BLaER1 treated with 17β-estradiol and CSF1 and Interleukin-3, amounts not matched to agents 10 nM and 100 nM (cell line): ENCODE measurements at regions not wholly inside any gene's neighbourhood (a gene's known extent, or its start where the extent isn't known, plus 50 kb on each side); places are given as distances from the start of the nearest gene placed in this dataset.

Experiments used
- H3K27ac ChIP-seq, 11 experiments: shearing (Covaris generic); formaldehyde crosslinking; 2 replicates each; pipeline ENCODE4 v1.8.1; 2022
- H3K27me3 ChIP-seq, 11 experiments: shearing (Covaris generic); formaldehyde crosslinking; 2 replicates each; pipeline ENCODE4 v1.8.1; 2022
- H3K36me3 ChIP-seq, 11 experiments: shearing (Covaris generic); formaldehyde crosslinking; 2 replicates each; pipeline ENCODE4 v1.8.1; 2022
- H3K4me1 ChIP-seq, 10 experiments: shearing (Covaris generic); formaldehyde crosslinking; 2 replicates each; pipeline ENCODE4 v1.8.1; 2022
- H3K4me2 ChIP-seq, 11 experiments: shearing (Covaris generic); formaldehyde crosslinking; 2 replicates each; pipeline ENCODE4 v1.8.1; 2022
- H3K4me3 ChIP-seq, 10 experiments: shearing (Covaris generic); formaldehyde crosslinking; 2 replicates each; pipeline ENCODE4 v1.8.1; 2022
- H3K9ac ChIP-seq, 11 experiments: shearing (Covaris generic); formaldehyde crosslinking; 2 replicates each; pipeline ENCODE4 v1.8.1; 2022
- H3K9me3 ChIP-seq, 11 experiments: shearing (Covaris generic); formaldehyde crosslinking; replicated peaks in 1 of 11; 2 replicates each; pipeline ENCODE4 v1.8.1; 2022
- H4K20me1 ChIP-seq, 11 experiments: shearing (Covaris generic); formaldehyde crosslinking; 2 replicates each; pipeline ENCODE4 v1.8.1; 2022
- Cebpa-rat ChIP-seq, 11 experiments: shearing (Covaris generic); IDR thresholded peaks; 2 replicates each; pipeline ENCODE4 v1.8.1; 2022

- Histone ChIP-seq H3K4me2 (no peak overlapping the region), H3K4me1 (no peaks in the 10 kb centered on the region), H3K4me3 (no peak overlapping the region), H3K36me3 (no peaks in the 10 kb centered on the region), H3K27me3 (no peaks in the 10 kb centered on the region), H3K27ac (no peak overlapping the region), H4K20me1 (no peaks in the 10 kb centered on the region), H3K9ac (no peak overlapping the region), H3K9me3 (peaks cover 0 to 6% (median 0%) of the 10 kb centered on the region in 11 experiments; a peak in 2 of 22 replicates)
- TF ChIP-seq Cebpa-rat (IDR thresholded peaks at IDR 0.05) = no peak
Observed at GRCh38 chr5:99865159-99865558, 670.0 kb upstream of the FAM174A start.

GRCh38 chr5:99835791-99836190 lies 699.4 kb upstream of the FAM174A start:
- no peak for TF ChIP-seq Cebpa-rat (IDR thresholded peaks at IDR 0.05)
- H4K20me1 ChIP-seq = no peaks in the 10 kb centered on the region

GRCh38 chr5:99827136-99827535 lies 708.0 kb upstream of the FAM174A start:
- no peak overlapping the region for H3K27ac ChIP-seq
- no peaks in the 10 kb centered on the region for H3K9me3 ChIP-seq
- no peak for TF ChIP-seq Cebpa-rat (IDR thresholded peaks at IDR 0.05)
- no peaks in the 10 kb centered on the region for H3K36me3 ChIP-seq
- no peaks in the 10 kb centered on the region for H3K4me1 ChIP-seq
- no peak overlapping the region for H3K9ac ChIP-seq
- H3K4me3 ChIP-seq = no peak overlapping the region
- H4K20me1 ChIP-seq = no peaks in the 10 kb centered on the region
- H3K4me2 ChIP-seq = no peak overlapping the region
- H3K27me3 ChIP-seq = no peaks in the 10 kb centered on the region

More at GRCh38 chr5:99835791-99836190, 699.4 kb upstream of the FAM174A start:
- no peak overlapping the region for H3K27ac ChIP-seq
- H3K4me2 ChIP-seq = no peak overlapping the region
- H3K9me3 ChIP-seq = no peaks in the 10 kb centered on the region
- no peaks in the 10 kb centered on the region for H3K27me3 ChIP-seq
- H3K9ac ChIP-seq = no peak overlapping the region
- H3K36me3 ChIP-seq = no peaks in the 10 kb centered on the region
- no peak overlapping the region for H3K4me3 ChIP-seq
- H3K4me1 ChIP-seq = no peaks in the 10 kb centered on the region

- Histone ChIP-seq H3K27me3 (no peaks in the 10 kb centered on the region), H3K4me1 (no peaks in the 10 kb centered on the region), H4K20me1 (no peaks in the 10 kb centered on the region), H3K27ac (no peak overlapping the region), H3K4me3 (no peak overlapping the region), H3K4me2 (no peak overlapping the region), H3K36me3 (no peaks in the 10 kb centered on the region), H3K9me3 (no peaks in the 10 kb centered on the region), H3K9ac (no peak overlapping the region)
- TF ChIP-seq Cebpa-rat (IDR thresholded peaks at IDR 0.05) = no peak
Observed at GRCh38 chr5:99817796-99818195, 717.4 kb upstream of the FAM174A start.

- Histone ChIP-seq H3K9ac (no peak overlapping the region), H3K4me2 (no peak overlapping the region), H3K27me3 (no peaks in the 10 kb centered on the region), H3K9me3 (no peaks in the 10 kb centered on the region), H3K4me3 (no peak overlapping the region), H3K27ac (no peak overlapping the region), H3K4me1 (no peaks in the 10 kb centered on the region), H4K20me1 (no peaks in the 10 kb centered on the region), H3K36me3 (no peaks in the 10 kb centered on the region)
- TF ChIP-seq Cebpa-rat (IDR thresholded peaks at IDR 0.05) = no peak
Observed at GRCh38 chr5:99814321-99815063, 720.7 kb upstream of the FAM174A start.

GRCh38 chr5:99808657-99809230 lies 726.4 kb upstream of the FAM174A start:
- Histone ChIP-seq H3K36me3 (no peaks in the 10 kb centered on the region), H3K4me2 (no peak overlapping the region), H3K27me3 (no peaks in the 10 kb centered on the region), H3K27ac (no peak overlapping the region), H3K4me3 (no peak overlapping the region), H3K9ac (no peak overlapping the region), H3K9me3 (no peaks in the 10 kb centered on the region), H3K4me1 (no peaks in the 10 kb centered on the region), H4K20me1 (no peaks in the 10 kb centered on the region)
- TF ChIP-seq Cebpa-rat (IDR thresholded peaks at IDR 0.05) = no peak

GRCh38 chr5:99807346-99807745 lies 727.8 kb upstream of the FAM174A start:
- H3K27ac ChIP-seq = no peak overlapping the region
- no peaks in the 10 kb centered on the region for H3K9me3 ChIP-seq
- H3K27me3 ChIP-seq = no peaks in the 10 kb centered on the region
- no peaks in the 10 kb centered on the region for H3K4me1 ChIP-seq
- H3K4me2 ChIP-seq = no peak overlapping the region
- no peak for TF ChIP-seq Cebpa-rat (IDR thresholded peaks at IDR 0.05)
- H3K9ac ChIP-seq = no peak overlapping the region
- no peaks in the 10 kb centered on the region for H3K36me3 ChIP-seq
- no peak overlapping the region for H3K4me3 ChIP-seq
- no peaks in the 10 kb centered on the region for H4K20me1 ChIP-seq

- Histone ChIP-seq H3K4me2 (no peak overlapping the region), H3K4me3 (no peak overlapping the region), H3K36me3 (no peaks in the 10 kb centered on the region), H3K9me3 (peaks cover 0 to 6% (median 0%) of the 10 kb centered on the region in 11 experiments; a peak in 5 of 22 replicates), H3K9ac (no peak overlapping the region), H3K27me3 (no peaks in the 10 kb centered on the region), H4K20me1 (no peaks in the 10 kb centered on the region), H3K27ac (no peak overlapping the region), H3K4me1 (no peaks in the 10 kb centered on the region)
- no peak for TF ChIP-seq Cebpa-rat (IDR thresholded peaks at IDR 0.05)
Observed at GRCh38 chr5:99795031-99795430, 740.1 kb upstream of the FAM174A start.

GRCh38 chr5:99788482-99788881 lies 746.7 kb upstream of the FAM174A start:
- Histone ChIP-seq H3K4me3 (no peak overlapping the region), H3K9ac (no peak overlapping the region), H3K36me3 (no peaks in the 10 kb centered on the region), H4K20me1 (no peaks in the 10 kb centered on the region), H3K27ac (no peak overlapping the region), H3K4me1 (no peaks in the 10 kb centered on the region), H3K9me3 (no peaks in the 10 kb centered on the region; a peak in 1 of 22 replicates), H3K4me2 (no peak overlapping the region), H3K27me3 (no peaks in the 10 kb centered on the region)
- TF ChIP-seq Cebpa-rat (IDR thresholded peaks at IDR 0.05) = no peak

GRCh38 chr5:99775189-99775588 lies 760.0 kb upstream of the FAM174A start:
- Histone ChIP-seq H3K4me2 (no peak overlapping the region), H4K20me1 (no peaks in the 10 kb centered on the region), H3K27me3 (no peaks in the 10 kb centered on the region), H3K9me3 (no peaks in the 10 kb centered on the region; a peak in 1 of 22 replicates), H3K36me3 (no peaks in the 10 kb centered on the region), H3K27ac (no peak overlapping the region), H3K9ac (no peak overlapping the region), H3K4me3 (no peak overlapping the region), H3K4me1 (no peaks in the 10 kb centered on the region)
- TF ChIP-seq Cebpa-rat (IDR thresholded peaks at IDR 0.05) = no peak
